GM12878 (cell line): ENCODE measurements at regions not wholly inside any gene's neighbourhood (a gene's known extent, or its start where the extent isn't known, plus 50 kb on each side); places are given as distances from the start of the nearest gene placed in this dataset.

ENCODE experiments used
- SMAD5 ChIP-seq: IDR thresholded peaks from 2 replicates; pipeline ENCODE4 v1.6.1; 2016; ENCODE audit warnings: antibody characterized with exemption, low read depth
- TF ChIP-seq, protein P1 (sequence below), 3 experiments: IDR thresholded peaks in 2 of 3; conservative IDR thresholded peaks in 1 of 3; 2 replicates each; pipeline ENCODE4 v1.5.1; 2011; ENCODE audit warnings: low read depth in 3 of 3, low read length in 3 of 3, mild to moderate bottlenecking in 3 of 3, control low read depth in 2 of 3, moderate library complexity in 2 of 3, inconsistent platforms in 1 of 3, mixed read lengths in 1 of 3; ENCODE audit not compliant: control insufficient read depth in 2 of 3, insufficient read depth in 1 of 3; ENCODE audit errors: extremely low read depth in 1 of 3

DNA sequence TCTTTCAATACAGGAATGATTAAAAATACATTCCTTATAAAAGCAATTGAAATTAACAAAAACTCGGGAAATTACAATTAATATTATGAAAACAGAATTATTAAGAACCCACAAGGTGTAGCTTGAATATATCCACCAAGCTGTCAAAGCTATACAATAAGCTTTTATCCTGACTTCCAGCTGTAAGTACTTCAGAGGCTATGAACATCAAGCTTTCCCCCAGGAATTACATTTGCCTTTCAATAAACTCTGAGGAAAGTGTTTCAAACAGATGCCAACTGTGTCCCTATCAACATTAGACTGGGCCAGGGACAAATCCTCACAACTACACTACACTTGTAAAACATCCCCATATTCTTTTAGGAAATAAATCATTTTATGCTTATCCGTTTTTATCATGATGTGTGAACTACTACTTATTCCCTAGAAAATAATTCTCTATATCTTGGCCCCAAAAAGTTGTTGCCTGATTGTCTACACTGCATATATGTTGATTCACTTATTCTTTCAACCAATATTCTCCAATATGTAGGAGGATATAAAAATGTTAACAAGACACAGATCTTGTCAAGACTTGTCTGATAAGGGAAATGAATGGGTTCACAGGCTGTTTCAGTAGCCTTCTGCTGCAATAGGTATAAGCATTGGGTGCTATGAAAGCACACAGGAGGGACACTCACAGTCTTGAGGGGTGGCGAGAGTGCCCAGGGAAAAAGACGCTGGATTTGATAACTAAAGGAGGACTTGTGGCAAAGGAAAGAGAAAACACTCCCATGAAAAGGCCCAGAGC lies 494.1 kb downstream of the CENPC start:
- TF ChIP-seq, protein P1, sequence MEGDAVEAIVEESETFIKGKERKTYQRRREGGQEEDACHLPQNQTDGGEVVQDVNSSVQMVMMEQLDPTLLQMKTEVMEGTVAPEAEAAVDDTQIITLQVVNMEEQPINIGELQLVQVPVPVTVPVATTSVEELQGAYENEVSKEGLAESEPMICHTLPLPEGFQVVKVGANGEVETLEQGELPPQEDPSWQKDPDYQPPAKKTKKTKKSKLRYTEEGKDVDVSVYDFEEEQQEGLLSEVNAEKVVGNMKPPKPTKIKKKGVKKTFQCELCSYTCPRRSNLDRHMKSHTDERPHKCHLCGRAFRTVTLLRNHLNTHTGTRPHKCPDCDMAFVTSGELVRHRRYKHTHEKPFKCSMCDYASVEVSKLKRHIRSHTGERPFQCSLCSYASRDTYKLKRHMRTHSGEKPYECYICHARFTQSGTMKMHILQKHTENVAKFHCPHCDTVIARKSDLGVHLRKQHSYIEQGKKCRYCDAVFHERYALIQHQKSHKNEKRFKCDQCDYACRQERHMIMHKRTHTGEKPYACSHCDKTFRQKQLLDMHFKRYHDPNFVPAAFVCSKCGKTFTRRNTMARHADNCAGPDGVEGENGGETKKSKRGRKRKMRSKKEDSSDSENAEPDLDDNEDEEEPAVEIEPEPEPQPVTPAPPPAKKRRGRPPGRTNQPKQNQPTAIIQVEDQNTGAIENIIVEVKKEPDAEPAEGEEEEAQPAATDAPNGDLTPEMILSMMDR (IDR thresholded peaks at IDR 0.05 in 2 of 3, conservative IDR thresholded peaks at IDR 0.05 in 1 of 3; ENCODE audit: control insufficient read depth in 2 of 3, extremely low read depth in 1 of 3, insufficient read depth in 1 of 3, low read depth in 3 of 3, low read length in 3 of 3) = no peak
- TF ChIP-seq SMAD5 = no peak
